Spinal cord (tissue), 9 donors: ENCODE measurements at regions not wholly inside any gene's neighbourhood (a gene's known extent, or its start where the extent isn't known, plus 50 kb on each side); places are given as distances from the start of the nearest gene placed in this dataset.

Experiments used
- DNase-seq, 6 donors: peaks; one replicate each; pipeline versions ENCODE4 v3.0.0 to v3.0.0-alpha.2; 2013 to 2015; ENCODE audit warnings: low spot score in 6 of 6, low read depth in 4 of 6
- H3K27ac ChIP-seq: one replicate; pipeline ENCODE4 v1.5.1; 2013; ENCODE audit warnings: low read depth, low read length, control low read depth
- H3K27me3 ChIP-seq: one replicate; pipeline ENCODE4 v1.6.1; 2013; ENCODE audit warnings: low read length; ENCODE audit not compliant: control insufficient read depth, insufficient read depth
- H3K36me3 ChIP-seq: one replicate; pipeline ENCODE4 v1.6.1; 2013; ENCODE audit warnings: low read length; ENCODE audit not compliant: control insufficient read depth, insufficient read depth
- H3K4me1 ChIP-seq: one replicate; pipeline ENCODE4 v1.6.1; 2013; ENCODE audit warnings: low read length; ENCODE audit not compliant: control insufficient read depth, insufficient read depth
- H3K4me3 ChIP-seq: one replicate; pipeline ENCODE4 v1.5.1; 2013; ENCODE audit warnings: low read depth, low read length, control low read depth
- H3K9me3 ChIP-seq: one replicate; pipeline ENCODE4 v1.6.1; 2013; ENCODE audit warnings: low read length; ENCODE audit not compliant: control insufficient read depth, insufficient read depth
- WGBS: methylation state at CpG from one replicate; pipeline ENCODE4 v1.1.5; 2013; ENCODE audit warnings: missing lambda C conversion rate; ENCODE audit not compliant: insufficient coverage; 5-methylcytosine and 5-hydroxymethylcytosine counted together
- donor health status: healthy.

- H3K36me3 ChIP-seq = no peaks in the 10 kb centered on the region
- WGBS = 28% methylated on average over 3 of the region's 6 CpGs
- H3K4me1 ChIP-seq = peaks cover 12% of the 10 kb centered on the region
- H3K27me3 ChIP-seq = no peaks in the 10 kb centered on the region
- peak in 5 of 6 donors; percentile 13 to 63 (median 29) for DNase-seq
- peak overlapping the region; percentile 71 for H3K27ac ChIP-seq
- no peaks in the 10 kb centered on the region for H3K9me3 ChIP-seq
- peak overlapping the region; percentile 64 for H3K4me3 ChIP-seq
Measured at GRCh38 chr6:56852260-56853010, 102.5 kb upstream of the BEND6 start.

GRCh38 chr6:56851541-56852259 is 103.2 kb upstream of the BEND6 start:
- Histone ChIP-seq H3K4me3 (peak overlapping the region; percentile 64), H3K4me1 (peaks cover 12% of the 10 kb centered on the region), H3K9me3 (no peaks in the 10 kb centered on the region), H3K27ac (peak overlapping the region; percentile 78), H3K36me3 (no peaks in the 10 kb centered on the region), H3K27me3 (no peaks in the 10 kb centered on the region)
- WGBS = 0% methylated on average over 15 of the region's 17 CpGs
- DNase-seq = peak in 5 of 6 donors; percentile 79 to 97 (median 83)

- Histone ChIP-seq H3K4me3 (peak overlapping the region; percentile 64), H3K27me3 (no peaks in the 10 kb centered on the region), H3K4me1 (peaks cover 12% of the 10 kb centered on the region), H3K9me3 (no peaks in the 10 kb centered on the region), H3K36me3 (no peaks in the 10 kb centered on the region), H3K27ac (peak overlapping the region; percentile 78)
- peak in 2 of 6 donors; percentile 10 to 55 for DNase-seq
- WGBS = 2% methylated on average over 9 of the region's 9 CpGs
Measured at GRCh38 chr6:56851074-56851473, 103.8 kb upstream of the BEND6 start.

- DNase-seq = peak in 3 of 6 donors; percentile 15 to 57 (median 50)
- Histone ChIP-seq H3K36me3 (no peaks in the 10 kb centered on the region), H3K27me3 (no peaks in the 10 kb centered on the region), H3K4me1 (peaks cover 12% of the 10 kb centered on the region), H3K4me3 (peak overlapping the region; percentile 64), H3K9me3 (no peaks in the 10 kb centered on the region), H3K27ac (peak overlapping the region; percentile 78)
- no CpG with 5 or more reads among the region's 4 CpGs for WGBS
Measured at GRCh38 chr6:56850626-56851025, 104.3 kb upstream of the BEND6 start.

- Histone ChIP-seq H3K4me1 (peaks cover 12% of the 10 kb centered on the region), H3K27me3 (no peaks in the 10 kb centered on the region), H3K4me3 (peak overlapping the region; percentile 64), H3K9me3 (no peaks in the 10 kb centered on the region), H3K36me3 (no peaks in the 10 kb centered on the region), H3K27ac (peak overlapping the region; percentile 78)
- WGBS = 0% methylated on average over 2 of the region's 4 CpGs
- DNase-seq = peak in 5 of 6 donors; percentile 33 to 84 (median 69)
Measured at GRCh38 chr6:56849896-56850295, 105.0 kb upstream of the BEND6 start.

- Histone ChIP-seq H3K27ac (no peak overlapping the region), H3K4me3 (no peak overlapping the region), H3K36me3 (no peaks in the 10 kb centered on the region), H3K4me1 (peaks cover 19% of the 10 kb centered on the region), H3K27me3 (no peaks in the 10 kb centered on the region), H3K9me3 (no peaks in the 10 kb centered on the region)
- no peak for DNase-seq
Measured at GRCh38 chr6:56848105-56848504, 106.8 kb upstream of the BEND6 start.

- no peak for DNase-seq
- Histone ChIP-seq H3K27ac (no peak overlapping the region), H3K36me3 (no peaks in the 10 kb centered on the region), H3K4me1 (peaks cover 16% of the 10 kb centered on the region), H3K9me3 (no peaks in the 10 kb centered on the region), H3K27me3 (no peaks in the 10 kb centered on the region), H3K4me3 (no peak overlapping the region)
- WGBS = no CpG with 5 or more reads among the region's 3 CpGs
Measured at GRCh38 chr6:56845032-56845431, 109.9 kb upstream of the BEND6 start.

GRCh38 chr6:56843476-56844349 is 111.2 kb upstream of the BEND6 start:
- DNase-seq = peak in 5 of 6 donors; percentile 58 to 96 (median 73)
- no peaks in the 10 kb centered on the region for H3K9me3 ChIP-seq
- under 1% methylated on average over 70 of the region's 87 CpGs for WGBS
- H3K4me1 ChIP-seq = peaks cover 9% of the 10 kb centered on the region
- H3K27me3 ChIP-seq = no peaks in the 10 kb centered on the region
- peak overlapping the region; percentile 92 for H3K27ac ChIP-seq
- H3K36me3 ChIP-seq = no peaks in the 10 kb centered on the region
- peak overlapping the region; percentile 88 for H3K4me3 ChIP-seq

GRCh38 chr6:56842686-56843475 is 112.0 kb upstream of the BEND6 start:
- H3K9me3 ChIP-seq = no peaks in the 10 kb centered on the region
- DNase-seq = peak in 4 of 6 donors; percentile 22 to 78 (median 51)
- peaks cover 6% of the 10 kb centered on the region for H3K4me1 ChIP-seq
- H3K27me3 ChIP-seq = no peaks in the 10 kb centered on the region
- H3K4me3 ChIP-seq = peak overlapping the region; percentile 77
- WGBS = 0% methylated on average over 35 of the region's 47 CpGs
- H3K27ac ChIP-seq = peak overlapping the region; percentile 65
- no peaks in the 10 kb centered on the region for H3K36me3 ChIP-seq
